ENCODE measurements at regions not wholly inside any gene's neighbourhood (a gene's known extent, or its start where the extent isn't known, plus 50 kb on each side); places are given as distances from the start of the nearest gene placed in this dataset.
A peak's percentile ranks its signal among the peaks of the same experiment; 100 is the strongest.

GRCh38 chr7:46352004-46352954, 431.2 kb upstream of the IGFBP3 start:
- Histone ChIP-seq H3K9me3 (no peaks in the 10 kb centered on the region), H3K27me3 (no peaks in the 10 kb centered on the region), H3K27ac (no peak overlapping the region), H3K4me3 (replicated peaks in 1 of 3) (no peak overlapping the region), H3K4me1 (no peaks in the 10 kb centered on the region), H3K36me3 (no peaks in the 10 kb centered on the region)
- WGBS, 2 donors: 11 to 22% methylated on average over 2 of the region's 2 CpGs
- TF ChIP-seq, protein P1, sequence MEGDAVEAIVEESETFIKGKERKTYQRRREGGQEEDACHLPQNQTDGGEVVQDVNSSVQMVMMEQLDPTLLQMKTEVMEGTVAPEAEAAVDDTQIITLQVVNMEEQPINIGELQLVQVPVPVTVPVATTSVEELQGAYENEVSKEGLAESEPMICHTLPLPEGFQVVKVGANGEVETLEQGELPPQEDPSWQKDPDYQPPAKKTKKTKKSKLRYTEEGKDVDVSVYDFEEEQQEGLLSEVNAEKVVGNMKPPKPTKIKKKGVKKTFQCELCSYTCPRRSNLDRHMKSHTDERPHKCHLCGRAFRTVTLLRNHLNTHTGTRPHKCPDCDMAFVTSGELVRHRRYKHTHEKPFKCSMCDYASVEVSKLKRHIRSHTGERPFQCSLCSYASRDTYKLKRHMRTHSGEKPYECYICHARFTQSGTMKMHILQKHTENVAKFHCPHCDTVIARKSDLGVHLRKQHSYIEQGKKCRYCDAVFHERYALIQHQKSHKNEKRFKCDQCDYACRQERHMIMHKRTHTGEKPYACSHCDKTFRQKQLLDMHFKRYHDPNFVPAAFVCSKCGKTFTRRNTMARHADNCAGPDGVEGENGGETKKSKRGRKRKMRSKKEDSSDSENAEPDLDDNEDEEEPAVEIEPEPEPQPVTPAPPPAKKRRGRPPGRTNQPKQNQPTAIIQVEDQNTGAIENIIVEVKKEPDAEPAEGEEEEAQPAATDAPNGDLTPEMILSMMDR (IDR thresholded peaks at IDR 0.05): peak in 5 of 6 experiments; percentile 13 to 95 (median 64)
- no peak for TF ChIP-seq POLR2A (IDR thresholded peaks at IDR 0.05)
- DNase-seq: peak; percentile 49 to 60
- intact Hi-C loops (cut with DNase I): no loop called here

DNA sequence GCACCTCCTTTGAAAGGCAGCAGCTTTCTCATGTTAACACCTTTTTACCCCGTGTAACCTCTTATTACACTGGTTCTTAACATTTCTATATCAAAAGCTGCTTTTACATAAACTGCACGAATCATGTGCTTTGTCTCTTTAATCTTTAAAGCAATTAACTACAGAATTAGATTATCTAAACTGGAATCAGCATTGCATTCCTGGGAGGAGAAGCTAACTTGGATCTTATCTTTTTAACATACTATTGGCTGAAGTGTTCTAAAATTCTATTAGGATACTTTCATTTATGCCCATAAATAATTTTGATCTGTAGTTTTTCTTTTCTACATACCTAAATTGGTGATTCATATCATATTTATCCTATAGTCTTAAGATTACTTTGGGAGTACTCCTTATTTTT, 428.4 kb upstream of the IGFBP3 start:
- H3K4me1 ChIP-seq: no peaks in the 10 kb centered on the region
- intact Hi-C loops (cut with DNase I): no loop called here
- H3K9me3 ChIP-seq: no peaks in the 10 kb centered on the region
- TF ChIP-seq POLR2A (IDR thresholded peaks at IDR 0.05): no peak
- TF ChIP-seq, protein P1 (IDR thresholded peaks at IDR 0.05): no peak
- 56% methylated on average over 2 of the region's 2 CpGs for WGBS, 2 donors
- H3K27me3 ChIP-seq: no peaks in the 10 kb centered on the region
- no peak overlapping the region for H3K27ac ChIP-seq
- H3K36me3 ChIP-seq: no peaks in the 10 kb centered on the region
- no peak for DNase-seq
- H3K4me3 ChIP-seq (replicated peaks in 1 of 3): no peak overlapping the region

DNA sequence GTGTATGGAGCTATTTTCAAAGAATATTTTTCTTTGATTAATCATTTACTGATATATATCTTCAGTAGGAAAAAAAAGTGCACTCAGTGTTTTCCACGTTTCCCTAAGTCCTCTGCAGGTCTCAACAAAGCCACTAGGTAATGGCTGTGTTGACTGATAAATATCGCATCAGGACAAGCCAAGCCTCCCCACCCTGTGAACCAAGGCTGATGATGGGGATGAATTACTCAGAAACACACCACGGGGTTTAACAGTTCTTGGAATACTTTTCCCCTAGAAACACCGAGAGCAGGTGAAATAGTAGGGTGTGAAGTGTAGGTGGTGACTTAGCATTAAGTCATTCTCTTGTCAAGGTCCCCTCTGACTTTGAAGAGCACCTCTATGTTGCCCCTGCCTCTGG, 423.5 kb upstream of the IGFBP3 start:
- H3K27me3 ChIP-seq: no peaks in the 10 kb centered on the region
- H3K4me3 ChIP-seq (replicated peaks in 1 of 3): no peak overlapping the region
- TF ChIP-seq, protein P1 (IDR thresholded peaks at IDR 0.05): no peak
- TF ChIP-seq POLR2A (IDR thresholded peaks at IDR 0.05): no peak
- H3K9me3 ChIP-seq: no peaks in the 10 kb centered on the region
- 88 to 94% methylated on average over 4 of the region's 4 CpGs for WGBS, 2 donors
- no peaks in the 10 kb centered on the region for H3K4me1 ChIP-seq
- no peaks in the 10 kb centered on the region for H3K36me3 ChIP-seq
- intact Hi-C loops (cut with DNase I): no loop called here
- DNase-seq: no peak
- H3K27ac ChIP-seq: no peak overlapping the region

DNA sequence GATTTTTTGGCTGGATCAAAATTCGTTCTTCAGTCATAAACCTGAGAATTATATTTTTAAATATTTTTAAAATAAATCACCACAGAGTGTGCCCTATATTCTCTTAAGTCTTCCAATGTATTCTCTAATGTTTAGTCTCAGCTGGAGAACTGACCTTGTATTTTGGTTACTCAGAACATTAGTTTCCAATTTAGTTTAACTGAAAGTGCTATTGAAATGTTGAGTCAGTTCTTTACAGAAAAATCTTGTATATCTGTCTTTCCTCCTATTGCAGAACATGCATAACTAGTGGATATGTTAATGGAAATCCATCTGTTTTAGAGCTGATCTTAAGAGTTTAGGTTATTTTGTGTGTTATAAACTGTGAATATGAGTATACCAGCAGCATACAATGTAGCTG, 422.7 kb upstream of the IGFBP3 start:
- WGBS, 2 donors: 82 to 91% methylated on average over 1 of the region's 1 CpG
- H3K4me1 ChIP-seq: no peaks in the 10 kb centered on the region
- H3K36me3 ChIP-seq: no peaks in the 10 kb centered on the region
- intact Hi-C loops (cut with DNase I): no loop called here
- no peaks in the 10 kb centered on the region for H3K9me3 ChIP-seq
- no peaks in the 10 kb centered on the region for H3K27me3 ChIP-seq
- no peak overlapping the region for H3K27ac ChIP-seq
- TF ChIP-seq, protein P1 (IDR thresholded peaks at IDR 0.05): no peak
- no peak for TF ChIP-seq POLR2A (IDR thresholded peaks at IDR 0.05)
- no peak for DNase-seq
- H3K4me3 ChIP-seq (replicated peaks in 1 of 3): no peak overlapping the region

DNA sequence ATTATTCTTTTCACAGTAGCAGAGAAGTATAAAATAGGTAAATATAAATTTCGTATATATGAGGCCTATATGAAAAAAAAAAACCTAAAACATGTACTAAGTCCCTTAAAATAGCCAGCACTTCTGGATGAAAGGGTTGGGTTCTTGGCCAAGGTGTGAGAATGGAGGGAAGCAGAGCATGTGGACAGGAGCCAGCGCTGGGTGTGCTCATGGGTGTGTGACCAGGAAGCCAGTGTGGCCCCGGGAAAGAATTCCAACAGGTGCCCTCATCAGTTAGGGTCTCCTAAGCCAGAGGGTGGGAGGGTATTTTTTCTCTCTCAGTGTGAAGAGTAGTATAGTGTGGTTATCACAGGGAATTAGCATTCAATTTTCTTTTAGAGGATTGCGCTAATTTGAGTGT, 401.9 kb upstream of the IGFBP3 start:
- WGBS, 2 donors: 62 to 81% methylated on average over 4 of the region's 4 CpGs
- no peak for TF ChIP-seq POLR2A (IDR thresholded peaks at IDR 0.05)
- TF ChIP-seq, protein P1 (IDR thresholded peaks at IDR 0.05): no peak
- Histone ChIP-seq H3K4me1 (no peaks in the 10 kb centered on the region), H3K27me3 (no peaks in the 10 kb centered on the region), H3K4me3 (replicated peaks in 1 of 3) (no peak overlapping the region), H3K9me3 (no peaks in the 10 kb centered on the region), H3K27ac (no peak overlapping the region), H3K36me3 (no peaks in the 10 kb centered on the region)
- intact Hi-C loops (cut with DNase I): no loop called here
- peak in 1 of 2 donors; percentile 3 for DNase-seq

All from thyroid gland (tissue), 4 donors.